ENCODE measurements at regions not wholly inside any gene's neighbourhood (a gene's known extent, or its start where the extent isn't known, plus 50 kb on each side); places are given as distances from the start of the nearest gene placed in this dataset.

GRCh38 chr4:182139491-182139890, 103.7 kb upstream of the TENM3 start (continued):
- TF ChIP-seq POGK (CRISPR knock-in tag; conservative IDR thresholded peaks at IDR 0.05) (no peak), XBP1 (CRISPR knock-in tag; IDR thresholded peaks at IDR 0.05) (no peak), EED (CRISPR knock-in tag; IDR thresholded peaks at IDR 0.05) (no peak), ATF7 (IDR thresholded peaks at IDR 0.05) (no peak), ATF7 (CRISPR knock-in tag; IDR thresholded peaks at IDR 0.05) (no peak), STAT6 (CRISPR knock-in tag; IDR thresholded peaks at IDR 0.05; ENCODE audit: borderline replicate concordance) (no peak), SRF (IDR thresholded peaks at IDR 0.05; ENCODE audit: low read depth, low read length) (no peak), KDM4B (CRISPR knock-in tag; IDR thresholded peaks at IDR 0.05) (no peak), ZNF460 (CRISPR knock-in tag; IDR thresholded peaks at IDR 0.05; ENCODE audit: borderline replicate concordance) (no peak)

- no peak overlapping the region for H3K4me3 ChIP-seq (replicated peaks in 1 of 3; ENCODE audit: insufficient read depth in 1 of 3, low read depth in 2 of 3, low read length in 3 of 3)
- in situ Hi-C loops (cut with HindIII; ENCODE audit: extremely low pct_ligation_motif_present, low pct_unique_long_range_greater_than_20kb) (no loop called here), intact Hi-C loops (cut with micrococcal nuclease; ENCODE audit: unreplicated experiment) (no loop called here)
- no peak overlapping the region for H2AFZ ChIP-seq (ENCODE audit: low read length)
- FAIRE-seq (no peak), DNase-seq (ENCODE audit: low spot score) (no peak), ATAC-seq (no peak)
- TF ChIP-seq NR2F6 (IDR thresholded peaks at IDR 0.05): no peak
- TF ChIP-seq NR2F6 (CRISPR knock-in tag; IDR thresholded peaks at IDR 0.05): no peak
- TF ChIP-seq ZNF263 (CRISPR knock-in tag; IDR thresholded peaks at IDR 0.05): no peak
- TF ChIP-seq ZNF34 (CRISPR knock-in tag; IDR thresholded peaks at IDR 0.05; ENCODE audit: borderline replicate concordance): no peak
- no peak for TF ChIP-seq GMEB1 (CRISPR knock-in tag; IDR thresholded peaks at IDR 0.05; ENCODE audit: borderline replicate concordance)
- TF ChIP-seq CC2D1A (CRISPR knock-in tag; IDR thresholded peaks at IDR 0.05): no peak
- H3K4me1 ChIP-seq (ENCODE audit: insufficient read depth, low read length): no peaks in the 10 kb centered on the region
- no peak overlapping the region for H3K9ac ChIP-seq (ENCODE audit: insufficient read depth, low read depth, low read length)
- no peaks in the 10 kb centered on the region for H3K36me3 ChIP-seq (replicated peaks in 1 of 2; ENCODE audit: control insufficient read depth in 1 of 2, insufficient read depth in 2 of 2, low read length in 2 of 2)
- no TSS peak for BruUV-seq (replicated peaks)
- H3K79me2 ChIP-seq (ENCODE audit: insufficient read depth, low read length): no peaks in the 10 kb centered on the region
- ChIA-PET CTCF (ENCODE audit: low intra/inter-chr PET ratio, low total read pairs) (no interaction called here), POLR2A (no interaction called here)
- H3K27ac ChIP-seq (ENCODE audit: extremely low read length, insufficient read depth, low read length): no peak overlapping the region
- WGBS (ENCODE audit: low lambda C conversion rate): 7% methylated on average over 15 of the region's 16 CpGs
- no peaks in the 10 kb centered on the region for H4K20me1 ChIP-seq (ENCODE audit: insufficient read depth, low read length)
- no peak overlapping the region for H3K4me2 ChIP-seq (ENCODE audit: low read depth, low read length)
- H3K9me3 ChIP-seq (ENCODE audit: low read length): no peaks in the 10 kb centered on the region
- peaks cover 6 to 50% of the 10 kb centered on the region in 2 experiments; a peak in 4 of 5 replicates for H3K27me3 ChIP-seq (ENCODE audit: control insufficient read depth in 1 of 2, insufficient read depth in 2 of 2, low read length in 2 of 2)
These were observed 102.7 kb upstream of the TENM3 start for GRCh38 chr4:182140547-182140946.

All from HepG2 (cell line).